DMS153 treated with DMSO at 0.1 percent for 48 hours (cell line): ENCODE measurements at regions not wholly inside any gene's neighbourhood (a gene's known extent, or its start where the extent isn't known, plus 50 kb on each side); places are given as distances from the start of the nearest gene placed in this dataset.
A peak's percentile ranks its signal among the peaks of the same experiment; 100 is the strongest.
"Not testable (repeated sequence)": the region's sequence is repeated elsewhere in the genome, so short reads cannot be mapped to it uniquely, and the experiment has no call there.

Experiments
- DNase-seq: peaks from one replicate; lab custom pipeline; 2025; ENCODE audit not compliant: unreplicated experiment; lab: John Stamatoyannopoulos, UW

DNA sequence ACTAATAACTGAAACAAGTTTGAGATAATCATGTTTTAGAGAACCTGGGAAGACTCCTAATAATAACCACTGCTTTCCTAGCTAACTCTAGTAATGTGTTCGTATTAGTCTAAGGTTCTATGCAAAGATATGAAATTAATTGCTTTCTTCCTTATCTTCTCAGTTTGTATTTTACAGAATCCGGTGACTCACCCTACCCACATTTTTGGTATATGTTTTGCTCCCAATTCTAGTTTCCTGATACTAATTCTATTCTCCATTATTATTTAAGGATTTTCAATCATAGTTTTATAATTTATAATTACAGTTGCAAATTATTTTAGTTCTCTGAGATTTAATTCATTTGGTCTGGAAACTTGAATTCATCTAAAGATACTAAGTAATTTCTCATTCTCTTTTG, 394.6 kb upstream of the SETBP1 start:
- DNase-seq = no peak

GRCh38 chr18:44290366-44290977, 390.2 kb upstream of the SETBP1 start:
- no peak for DNase-seq

- no peak for DNase-seq
Observed at GRCh38 chr18:44298566-44298965, 382.1 kb upstream of the SETBP1 start.

DNA sequence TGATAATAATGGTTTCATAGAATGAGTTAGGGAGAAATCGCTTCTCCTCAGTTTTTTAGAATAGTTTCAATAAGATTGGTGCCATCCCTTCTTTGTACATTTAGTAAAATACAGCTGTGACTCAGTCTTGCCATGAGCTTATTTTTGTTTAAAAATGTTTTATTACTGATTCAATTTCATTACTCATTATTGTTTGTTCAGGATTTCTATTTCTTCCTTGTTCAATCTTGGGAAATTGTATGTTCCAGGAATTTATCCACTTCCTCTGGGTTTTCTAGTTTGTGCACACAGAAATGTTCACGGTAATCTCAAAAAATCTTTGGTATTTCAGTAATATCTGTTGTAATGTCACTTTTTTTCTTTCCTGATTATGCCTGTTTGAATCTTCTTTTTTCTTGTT, 371.5 kb upstream of the SETBP1 start:
- DNase-seq = no peak

GRCh38 chr18:44320619-44321460, 359.8 kb upstream of the SETBP1 start:
- DNase-seq = no peak

GRCh38 chr18:44321868-44322590, 358.7 kb upstream of the SETBP1 start:
- DNase-seq = no peak

- no peak for DNase-seq
Observed at GRCh38 chr18:44323125-44323524, 357.6 kb upstream of the SETBP1 start.

- no peak for DNase-seq
Observed at GRCh38 chr18:44324361-44324760, 356.3 kb upstream of the SETBP1 start.

DNA sequence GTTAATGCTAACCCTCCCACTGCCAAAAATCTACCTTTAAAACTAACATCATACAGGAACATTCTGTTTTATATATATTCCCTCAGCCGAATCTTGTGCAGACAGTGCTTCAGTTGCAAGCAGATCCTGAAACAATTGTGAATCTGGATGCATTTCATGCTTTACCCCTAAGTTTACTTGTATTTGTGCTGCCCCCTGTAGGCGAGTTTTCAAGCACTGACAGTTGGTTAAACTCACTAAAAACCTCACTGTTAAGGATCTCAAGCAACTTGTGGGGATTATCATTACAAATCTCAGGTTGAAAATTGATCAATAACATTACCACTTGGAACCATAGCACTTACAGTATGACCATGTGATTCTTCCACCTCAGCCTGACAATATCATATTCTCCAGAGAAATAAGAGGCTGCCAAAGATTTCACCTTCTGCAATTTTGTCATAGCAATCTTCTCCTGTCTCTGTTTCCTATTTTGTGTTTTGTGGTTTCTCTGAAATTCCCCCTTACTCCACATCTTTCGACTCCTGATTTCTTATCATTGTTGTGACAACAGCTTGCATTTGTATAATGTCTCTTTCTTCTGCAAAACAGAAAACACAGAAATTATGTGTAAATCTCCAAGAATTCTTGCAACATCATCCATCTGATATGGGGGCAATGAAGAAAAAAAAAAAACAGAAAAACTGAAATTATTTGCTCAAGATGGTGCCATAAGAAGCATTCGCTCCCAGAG, 354.6 kb upstream of the SETBP1 start:
- DNase-seq = peak; percentile 54

- DNase-seq = no peak
Observed at GRCh38 chr18:44331656-44332570, 348.8 kb upstream of the SETBP1 start.

- DNase-seq = no peak
Observed at GRCh38 chr18:44341759-44342158, 338.9 kb upstream of the SETBP1 start.

DNA sequence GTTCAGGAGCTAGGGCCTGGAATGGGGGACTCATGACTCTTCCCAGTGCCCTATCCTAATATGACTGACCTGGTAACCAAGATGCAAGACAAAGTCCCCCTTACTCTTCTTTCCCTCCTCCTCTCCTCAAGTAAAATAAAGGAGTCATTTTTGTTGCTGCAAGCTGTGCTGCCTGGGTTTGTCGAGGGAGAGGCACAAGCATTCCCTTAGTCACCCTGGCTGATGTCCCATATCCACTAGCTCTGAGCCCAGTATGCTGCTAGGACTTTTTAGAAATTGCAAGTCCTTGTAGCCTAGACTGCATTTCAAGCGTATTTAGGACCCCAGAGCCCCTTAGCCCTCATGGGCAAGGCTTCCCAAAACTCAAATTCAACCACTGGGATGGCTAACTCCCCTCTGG, 338.5 kb upstream of the SETBP1 start:
- no peak for DNase-seq

DNA sequence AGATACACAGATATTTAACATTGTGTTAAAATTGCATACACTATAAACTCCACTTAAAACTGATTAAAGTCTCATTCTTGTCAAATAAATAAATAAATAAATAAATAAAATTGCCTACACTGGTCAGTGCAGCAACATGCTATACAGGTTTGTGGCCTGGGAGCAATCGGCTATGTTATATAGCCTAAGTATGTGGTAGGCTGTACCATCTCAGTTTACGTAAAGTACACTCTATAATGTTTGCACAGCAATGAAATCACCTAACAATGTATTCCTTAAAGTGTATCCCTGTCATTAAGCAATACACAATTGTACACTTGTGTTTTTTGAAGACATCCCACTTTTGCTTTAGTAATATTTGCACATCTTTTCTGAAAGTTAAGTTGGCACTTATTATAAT, 337.7 kb upstream of the SETBP1 start:
- no peak for DNase-seq

- no peak for DNase-seq
Observed at GRCh38 chr18:44343570-44343969, 337.1 kb upstream of the SETBP1 start.

DNA sequence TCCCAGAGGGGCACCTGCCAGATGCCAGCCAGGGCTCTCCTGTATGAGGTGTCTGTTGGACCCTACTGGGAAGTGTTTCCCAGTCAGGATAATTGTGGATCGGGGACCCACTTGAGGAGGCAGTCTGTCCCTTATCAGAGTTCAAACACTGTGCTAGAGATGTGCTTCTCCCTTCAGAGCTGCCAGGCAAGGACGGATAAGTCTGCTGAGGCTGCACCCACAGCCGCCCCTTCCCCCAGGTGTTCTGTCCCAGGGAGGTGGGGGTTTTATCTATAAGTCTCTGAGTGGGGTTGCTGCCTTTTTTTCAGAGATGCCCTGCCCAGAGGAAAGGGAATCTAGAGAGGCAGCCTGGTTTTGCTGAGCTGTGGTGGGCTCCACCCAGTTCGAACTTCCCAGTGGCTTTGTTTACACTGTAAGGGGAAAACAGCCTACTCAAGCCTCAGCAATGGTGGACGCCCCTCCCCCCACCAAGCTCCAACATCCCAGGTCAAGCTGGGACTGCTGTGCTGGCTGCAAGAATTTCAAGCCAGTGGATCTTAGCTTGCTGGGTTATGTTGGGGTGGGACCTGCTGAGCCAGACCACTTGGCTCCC, 324.0 kb upstream of the SETBP1 start:
- no peak for DNase-seq

GRCh38 chr18:44358402-44358801, 322.3 kb upstream of the SETBP1 start:
- no peak for DNase-seq

DNA sequence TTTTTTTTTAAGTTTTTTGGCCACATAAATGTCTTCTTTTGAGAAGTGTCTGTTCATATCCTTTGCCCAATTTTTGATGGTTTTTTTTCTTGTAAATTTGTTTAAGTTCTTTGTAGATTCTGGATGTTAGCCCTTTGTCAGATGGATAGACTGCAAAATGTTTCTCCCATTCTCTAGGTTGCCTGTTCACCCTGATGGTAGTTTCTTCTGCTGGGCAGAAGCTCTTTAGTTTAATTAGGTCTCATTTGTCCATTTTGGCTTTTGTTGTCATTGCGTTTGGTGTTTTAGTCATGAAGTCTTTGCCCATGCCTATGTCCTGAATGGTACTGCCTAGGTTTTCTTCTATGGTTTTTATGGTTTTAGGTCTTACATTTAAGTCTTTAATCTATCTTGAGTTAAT, 320.9 kb upstream of the SETBP1 start:
- DNase-seq = not testable (repeated sequence)

- not testable (repeated sequence) for DNase-seq
Observed at GRCh38 chr18:44362213-44362612, 318.5 kb upstream of the SETBP1 start.

- no peak for DNase-seq
Observed at GRCh38 chr18:44370861-44371260, 309.8 kb upstream of the SETBP1 start.

DNA sequence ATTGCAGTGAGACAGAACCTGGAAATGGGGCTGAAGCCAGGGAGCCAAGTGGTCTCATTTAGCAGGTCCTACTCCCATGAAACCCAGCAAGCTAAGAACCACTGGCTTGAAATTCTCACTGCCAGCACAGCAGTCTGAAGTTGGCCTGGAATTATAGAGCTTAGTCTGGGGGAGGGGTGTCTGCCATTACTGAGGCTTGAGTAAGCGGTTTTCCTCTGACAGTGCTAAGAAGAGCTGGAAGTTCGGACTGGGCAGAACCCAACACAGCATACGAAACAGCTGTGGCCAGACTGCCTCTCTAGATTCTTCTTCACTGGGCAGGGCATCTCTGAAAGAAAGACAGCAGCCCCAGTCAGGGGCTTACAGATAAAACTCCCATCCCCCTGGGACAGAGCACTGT, 305.7 kb upstream of the SETBP1 start:
- no peak for DNase-seq
